ENCODE measurements at regions not wholly inside any gene's neighbourhood (a gene's known extent, or its start where the extent isn't known, plus 50 kb on each side); places are given as distances from the start of the nearest gene placed in this dataset.

DNA sequence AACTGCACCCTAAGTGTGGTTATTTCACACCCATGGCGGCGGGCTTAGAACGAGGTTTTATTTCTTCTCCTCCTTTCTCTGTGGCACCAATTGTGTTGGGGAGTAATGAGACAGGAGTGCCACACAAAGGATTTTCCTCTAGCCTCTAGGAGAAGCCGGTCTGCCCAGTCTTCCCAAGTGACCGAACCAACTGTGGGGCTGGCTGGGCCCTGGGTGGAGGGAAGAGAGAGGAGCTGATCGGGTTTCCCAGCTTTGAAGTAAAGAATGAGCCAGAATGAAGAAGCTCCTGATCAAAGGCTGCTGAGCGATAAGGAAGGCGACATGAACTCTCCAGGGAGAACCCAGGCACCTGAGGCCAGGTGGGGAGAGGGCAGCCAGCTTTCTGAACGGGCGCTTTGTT lies 616.0 kb upstream of the BTBD3 start:
- no peak overlapping the region for H3K27ac ChIP-seq (ENCODE audit: low read depth, low read length)
- no peaks in the 10 kb centered on the region for H3K36me3 ChIP-seq (ENCODE audit: control insufficient read depth in 2 of 4, insufficient read depth in 4 of 4, low read length in 3 of 4)
- H2BK20ac ChIP-seq (ENCODE audit: low read length): no peak overlapping the region
- ChIA-PET POLR2A (ENCODE audit: partially characterized antibody) (no interaction called here), CTCF (ENCODE audit: partially characterized antibody) (no interaction called here)
- H3K9ac ChIP-seq (replicated peaks in 1 of 4; ENCODE audit: extremely low read depth in 1 of 4, low read depth in 3 of 4, low read length in 3 of 4): no peak overlapping the region
- no peak overlapping the region for H4K91ac ChIP-seq (replicated peaks; ENCODE audit: insufficient read length, low read length)
- no peak overlapping the region for H4K5ac ChIP-seq (ENCODE audit: insufficient read length, low read depth, low read length)
- no peaks in the 10 kb centered on the region for H3K27me3 ChIP-seq (replicated peaks in 1 of 4; ENCODE audit: control insufficient read depth in 3 of 4, extremely low read depth in 1 of 4, insufficient read depth in 3 of 4, low read length in 3 of 4)
- no peaks in the 10 kb centered on the region; a peak in 1 of 4 replicates for H3K9me3 ChIP-seq (ENCODE audit: insufficient read depth in 2 of 2, low read depth in 1 of 2, low read length in 1 of 2)
- H3K4me2 ChIP-seq (ENCODE audit: insufficient read depth in 1 of 2, low read depth in 2 of 2, low read length in 2 of 2): no peak overlapping the region
- H3K18ac ChIP-seq (ENCODE audit: extremely low read depth, low read length): no peak overlapping the region
- no peaks in the 10 kb centered on the region for H3K23me2 ChIP-seq (ENCODE audit: low read depth, low read length)
- WGBS, 2 experiments (ENCODE audit: extremely low coverage in 1 of 2, insufficient coverage in 1 of 2, insufficient read length in 1 of 2, insufficient replicate concordance in 2 of 2, low coverage in 1 of 2, low lambda C conversion rate in 2 of 2, missing lambda C conversion rate in 1 of 2): 85% methylated on average over 10 of the region's 10 CpGs; no CpG with 5 or more reads in 1 of the 2 experiments
- H4K20me1 ChIP-seq (replicated peaks in 1 of 2; ENCODE audit: control insufficient read depth in 1 of 2, insufficient read depth in 2 of 2, low read length in 2 of 2): no peaks in the 10 kb centered on the region
- no peak overlapping the region for H2BK120ac ChIP-seq (replicated peaks; ENCODE audit: low read depth, low read length)
- no peak overlapping the region for H3K4ac ChIP-seq (replicated peaks; ENCODE audit: insufficient read length, low read depth, low read length)
- no peak overlapping the region for H2AFZ ChIP-seq (ENCODE audit: low read length)
- DNase-seq (ENCODE audit: low read depth in 1 of 2, low spot score in 2 of 2) (no peak), FAIRE-seq (no peak)
- H3K14ac ChIP-seq (ENCODE audit: insufficient read length): no peak overlapping the region
- no peak overlapping the region for H4K8ac ChIP-seq (ENCODE audit: extremely low read depth, insufficient read depth, low read length)
- H2BK12ac ChIP-seq (ENCODE audit: low read depth, low read length): no peak overlapping the region
- H3K56ac ChIP-seq (replicated peaks; ENCODE audit: insufficient read length, low read depth, low read length): no peak overlapping the region
- no peaks in the 10 kb centered on the region for H3K79me1 ChIP-seq (ENCODE audit: low read depth, low read length)
- H2BK5ac ChIP-seq (ENCODE audit: low read depth, low read length): no peak overlapping the region
- H3K23ac ChIP-seq (ENCODE audit: insufficient read length): no peak overlapping the region
- no peak overlapping the region for H2AK5ac ChIP-seq (ENCODE audit: low read depth, low read length)
- no peaks in the 10 kb centered on the region for H3K79me2 ChIP-seq (ENCODE audit: control insufficient read depth in 1 of 2, insufficient read depth in 2 of 2, low read length in 2 of 2)
- H2BK15ac ChIP-seq (ENCODE audit: low read length): no peak overlapping the region
- no peak overlapping the region for H3K4me3 ChIP-seq (ENCODE audit: extremely low read depth in 1 of 4, insufficient read depth in 2 of 4, low read depth in 3 of 4, low read length in 4 of 4)
- peaks cover 0 to 3% (median 1%) of the 10 kb centered on the region in 4 experiments; a peak in 1 of 7 replicates for H3K4me1 ChIP-seq (replicated peaks in 1 of 4; ENCODE audit: control insufficient read depth in 3 of 4, insufficient read depth in 4 of 4, low read length in 3 of 4)
- no peak for TF ChIP-seq POU5F1 (IDR thresholded peaks at IDR 0.05; ENCODE audit: low read depth, low read length)
- no peak for TF ChIP-seq POLR2A (IDR thresholded peaks at IDR 0.05; ENCODE audit: control extremely low read depth in 1 of 2, low read depth in 2 of 2, low read length in 2 of 2)
- no peak for TF ChIP-seq EP300 (IDR thresholded peaks at IDR 0.05; ENCODE audit: borderline replicate concordance in 1 of 2, low read depth in 2 of 2, low read length in 2 of 2)
- no peak for TF ChIP-seq BCL11A (IDR thresholded peaks at IDR 0.05; ENCODE audit: low read depth in 2 of 2, low read length in 2 of 2)
- no peak for TF ChIP-seq CBX5 (IDR thresholded peaks at IDR 0.05; ENCODE audit: low read depth, low read length)
- TF ChIP-seq GTF2F1 (IDR thresholded peaks at IDR 0.05; ENCODE audit: borderline replicate concordance, low read depth, low read length): no peak
- TF ChIP-seq NRF1 (IDR thresholded peaks at IDR 0.05; ENCODE audit: low read depth, low read length): no peak
- TF ChIP-seq SAP30 (IDR thresholded peaks at IDR 0.05; ENCODE audit: insufficient read depth, insufficient replicate concordance, low read length): no peak
- no peak for TF ChIP-seq CEBPB (IDR thresholded peaks at IDR 0.05; ENCODE audit: low read depth, low read length)
- TF ChIP-seq SP1 (IDR thresholded peaks at IDR 0.05; ENCODE audit: low read depth, low read length): no peak
- no peak for TF ChIP-seq SP4 (IDR thresholded peaks at IDR 0.05; ENCODE audit: low read length)
- TF ChIP-seq E2F6 (IDR thresholded peaks at IDR 0.05): no peak
- TF ChIP-seq CTBP2 (IDR thresholded peaks at IDR 0.05; ENCODE audit: borderline replicate concordance, insufficient read depth, insufficient read length, low read length): no peak
- TF ChIP-seq TEAD4 (IDR thresholded peaks at IDR 0.05; ENCODE audit: low read depth, low read length): no peak
- TF ChIP-seq GABPA (IDR thresholded peaks at IDR 0.05; ENCODE audit: borderline replicate concordance, insufficient read depth, low read length): no peak
- TF ChIP-seq KDM5A (IDR thresholded peaks at IDR 0.05; ENCODE audit: low read length): no peak

All from H1 (cell line).